ENCODE measurements at regions not wholly inside any gene's neighbourhood (a gene's known extent, or its start where the extent isn't known, plus 50 kb on each side); places are given as distances from the start of the nearest gene placed in this dataset.

DNA sequence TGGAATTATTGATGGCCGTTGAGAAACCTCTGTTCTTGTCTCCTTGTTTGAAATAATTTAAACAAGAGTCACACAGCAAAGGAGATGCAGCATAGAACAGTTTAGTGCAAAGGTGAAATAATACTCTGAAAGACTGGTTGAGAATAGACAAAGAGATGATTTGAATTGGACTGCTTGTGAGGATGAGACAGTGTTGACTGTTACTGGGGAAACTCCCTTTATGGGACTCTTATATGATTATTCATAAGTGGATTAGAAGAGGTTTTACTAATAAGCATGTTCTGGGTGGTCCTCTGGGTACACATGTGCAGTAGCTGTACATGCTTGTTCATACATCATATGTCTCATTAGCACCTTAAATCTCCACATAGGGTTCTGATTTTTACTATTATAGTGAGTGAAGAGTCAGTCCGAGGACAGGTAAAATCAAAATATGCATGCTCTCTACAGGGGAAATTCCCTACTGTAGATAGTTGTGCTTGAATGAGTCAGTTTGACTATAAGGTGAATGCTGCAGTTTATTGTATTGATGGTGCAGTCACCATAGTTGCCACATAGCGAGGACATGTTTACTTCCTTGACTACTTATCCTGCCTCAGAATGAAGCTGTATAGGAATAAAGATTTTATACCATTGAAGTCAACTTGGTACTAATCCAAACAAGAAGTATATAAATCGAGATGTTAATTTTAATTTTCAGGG lies 498.7 kb downstream of the CNTN6 start:
- H3K36me3 Mint-ChIP-seq (ENCODE audit: insufficient read depth, unreplicated experiment) = no peaks in the 10 kb centered on the region
- H3K4me1 Mint-ChIP-seq (ENCODE audit: low read depth, unreplicated experiment) = no peaks in the 10 kb centered on the region
- Histone ChIP-seq H3K4me3 (ENCODE audit: low read depth, low read length) (no peak overlapping the region), H3K27me3 (replicated peaks; ENCODE audit: control insufficient read depth, insufficient read depth, low read length) (no peaks in the 10 kb centered on the region), H3K9me3 (no peaks in the 10 kb centered on the region), H3K4me1 (no peaks in the 10 kb centered on the region), H3K36me3 (ENCODE audit: control insufficient read depth, insufficient read depth, low read length) (no peaks in the 10 kb centered on the region)
- intact Hi-C loops (cut with micrococcal nuclease; ENCODE audit: unreplicated experiment) = no loop called here
- no peak for TF ChIP-seq CTCF (IDR thresholded peaks at IDR 0.05; ENCODE audit: insufficient read depth in 1 of 2, low read depth in 1 of 2, low read length in 1 of 2, severe bottlenecking in 1 of 2, unreplicated experiment in 1 of 2)
- H3K27ac Mint-ChIP-seq (ENCODE audit: unreplicated experiment) = no peak overlapping the region
- peaks cover 20% of the 10 kb centered on the region for H3K9me3 Mint-ChIP-seq (ENCODE audit: unreplicated experiment)
- BruUV-seq (replicated peaks) = no TSS peak
- ChIA-PET CTCF (no interaction called here), POLR2A (no interaction called here)
- H3K27me3 Mint-ChIP-seq (ENCODE audit: insufficient read depth, unreplicated experiment) = no peaks in the 10 kb centered on the region
- no peak overlapping the region for H3K4me3 Mint-ChIP-seq (ENCODE audit: unreplicated experiment)
- DNase-seq = no peak

DNA sequence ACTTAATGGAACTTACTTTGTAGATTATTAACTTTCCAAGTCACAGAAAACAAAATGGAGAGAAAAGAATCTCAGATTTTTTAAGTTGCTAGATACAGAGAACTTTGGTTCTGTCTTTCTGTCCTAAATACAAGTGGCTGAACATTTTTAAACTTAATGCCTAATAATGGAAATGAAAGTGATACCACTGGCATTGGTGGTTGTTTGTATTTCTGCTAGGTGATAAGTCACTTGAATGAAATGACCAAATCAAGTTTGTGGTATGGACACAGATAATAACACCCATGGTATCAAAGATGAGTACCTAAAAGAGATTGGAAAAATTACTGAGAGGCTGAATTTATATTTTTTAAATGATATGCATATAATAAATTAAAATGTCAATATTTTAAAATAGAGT lies 502.1 kb downstream of the CNTN6 start:
- Histone ChIP-seq H3K36me3 (ENCODE audit: control insufficient read depth, insufficient read depth, low read length) (no peaks in the 10 kb centered on the region), H3K9me3 (no peaks in the 10 kb centered on the region), H3K4me1 (no peaks in the 10 kb centered on the region), H3K27me3 (replicated peaks; ENCODE audit: control insufficient read depth, insufficient read depth, low read length) (no peaks in the 10 kb centered on the region), H3K4me3 (ENCODE audit: low read depth, low read length) (no peak overlapping the region)
- no peaks in the 10 kb centered on the region for H3K36me3 Mint-ChIP-seq (ENCODE audit: insufficient read depth, unreplicated experiment)
- ChIA-PET POLR2A (no interaction called here), CTCF (no interaction called here)
- H3K9me3 Mint-ChIP-seq (ENCODE audit: unreplicated experiment) = peaks cover 6% of the 10 kb centered on the region
- BruUV-seq (replicated peaks) = no TSS peak
- H3K4me3 Mint-ChIP-seq (ENCODE audit: unreplicated experiment) = no peak overlapping the region
- no peak for TF ChIP-seq CTCF (IDR thresholded peaks at IDR 0.05; ENCODE audit: insufficient read depth in 1 of 2, low read depth in 1 of 2, low read length in 1 of 2, severe bottlenecking in 1 of 2, unreplicated experiment in 1 of 2)
- H3K27me3 Mint-ChIP-seq (ENCODE audit: insufficient read depth, unreplicated experiment) = no peaks in the 10 kb centered on the region
- H3K4me1 Mint-ChIP-seq (ENCODE audit: low read depth, unreplicated experiment) = no peaks in the 10 kb centered on the region
- intact Hi-C loops (cut with micrococcal nuclease; ENCODE audit: unreplicated experiment) = no loop called here
- no peak for DNase-seq
- H3K27ac Mint-ChIP-seq (ENCODE audit: unreplicated experiment) = no peak overlapping the region

DNA sequence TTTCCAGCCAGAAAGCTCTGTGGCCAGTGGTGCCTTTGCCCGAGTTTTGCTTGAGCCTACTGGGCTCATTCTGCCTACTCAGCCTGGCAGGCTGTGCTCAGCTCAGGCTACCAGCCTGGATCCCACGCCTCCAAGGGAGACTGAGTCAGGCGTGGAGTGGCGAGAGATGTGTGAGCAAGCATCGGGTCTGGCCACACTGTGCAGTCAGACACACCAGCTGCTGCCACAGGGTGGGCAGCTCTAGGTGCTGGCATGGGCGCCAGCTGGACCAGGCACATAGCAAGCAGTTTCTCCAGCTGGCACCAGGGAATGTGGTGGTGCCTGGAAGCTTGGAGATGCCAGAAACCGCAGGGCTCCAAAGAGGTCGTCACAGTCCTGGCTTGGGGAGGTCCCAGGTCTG lies 498.5 kb upstream of the CNTN4 start:
- no peaks in the 10 kb centered on the region for H3K27me3 Mint-ChIP-seq (ENCODE audit: insufficient read depth, unreplicated experiment)
- intact Hi-C loops (cut with micrococcal nuclease; ENCODE audit: unreplicated experiment) = no loop called here
- no peak for TF ChIP-seq CTCF (IDR thresholded peaks at IDR 0.05; ENCODE audit: insufficient read depth in 1 of 2, low read depth in 1 of 2, low read length in 1 of 2, severe bottlenecking in 1 of 2, unreplicated experiment in 1 of 2)
- POLR2A ChIA-PET = no interaction called here
- H3K36me3 Mint-ChIP-seq (ENCODE audit: insufficient read depth, unreplicated experiment) = no peaks in the 10 kb centered on the region
- no peak for DNase-seq
- no peaks in the 10 kb centered on the region for H3K4me1 ChIP-seq
- H3K9me3 ChIP-seq = no peaks in the 10 kb centered on the region
- H3K27me3 ChIP-seq (replicated peaks; ENCODE audit: control insufficient read depth, insufficient read depth, low read length) = no peaks in the 10 kb centered on the region
- H3K4me3 Mint-ChIP-seq (ENCODE audit: unreplicated experiment) = no peak overlapping the region
- no peak overlapping the region for H3K4me3 ChIP-seq (ENCODE audit: low read depth, low read length)
- H3K4me1 Mint-ChIP-seq (ENCODE audit: low read depth, unreplicated experiment) = no peaks in the 10 kb centered on the region
- H3K9me3 Mint-ChIP-seq (ENCODE audit: unreplicated experiment) = no peaks in the 10 kb centered on the region
- CTCF ChIA-PET = no interaction called here
- no peaks in the 10 kb centered on the region for H3K36me3 ChIP-seq (ENCODE audit: control insufficient read depth, insufficient read depth, low read length)
- no TSS peak for BruUV-seq (replicated peaks)
- no peak overlapping the region for H3K27ac Mint-ChIP-seq (ENCODE audit: unreplicated experiment)
